ENCODE measurements at regions not wholly inside any gene's neighbourhood (a gene's known extent, or its start where the extent isn't known, plus 50 kb on each side); places are given as distances from the start of the nearest gene placed in this dataset.
A peak's percentile ranks its signal among the peaks of the same experiment; 100 is the strongest.

DNA sequence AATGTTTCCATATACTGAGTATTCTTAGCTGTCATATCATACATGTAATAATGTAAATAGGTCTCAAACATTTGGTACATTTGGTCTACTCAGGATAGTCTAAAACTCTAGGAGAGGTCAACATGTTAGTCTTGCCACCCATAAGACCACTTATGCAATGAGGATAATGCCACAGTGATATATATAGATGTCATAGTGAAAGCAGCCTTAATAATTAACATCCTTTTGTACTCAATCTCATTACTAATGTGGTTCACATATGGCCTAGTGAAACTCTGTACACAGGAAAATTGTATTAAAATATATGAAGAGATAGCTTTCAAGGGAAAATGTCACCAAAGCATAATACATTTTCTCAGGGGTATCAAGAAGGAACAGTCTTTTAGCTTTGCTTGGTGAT is 577.9 kb downstream of the TFAP2B start:
- TF ChIP-seq, protein P1, sequence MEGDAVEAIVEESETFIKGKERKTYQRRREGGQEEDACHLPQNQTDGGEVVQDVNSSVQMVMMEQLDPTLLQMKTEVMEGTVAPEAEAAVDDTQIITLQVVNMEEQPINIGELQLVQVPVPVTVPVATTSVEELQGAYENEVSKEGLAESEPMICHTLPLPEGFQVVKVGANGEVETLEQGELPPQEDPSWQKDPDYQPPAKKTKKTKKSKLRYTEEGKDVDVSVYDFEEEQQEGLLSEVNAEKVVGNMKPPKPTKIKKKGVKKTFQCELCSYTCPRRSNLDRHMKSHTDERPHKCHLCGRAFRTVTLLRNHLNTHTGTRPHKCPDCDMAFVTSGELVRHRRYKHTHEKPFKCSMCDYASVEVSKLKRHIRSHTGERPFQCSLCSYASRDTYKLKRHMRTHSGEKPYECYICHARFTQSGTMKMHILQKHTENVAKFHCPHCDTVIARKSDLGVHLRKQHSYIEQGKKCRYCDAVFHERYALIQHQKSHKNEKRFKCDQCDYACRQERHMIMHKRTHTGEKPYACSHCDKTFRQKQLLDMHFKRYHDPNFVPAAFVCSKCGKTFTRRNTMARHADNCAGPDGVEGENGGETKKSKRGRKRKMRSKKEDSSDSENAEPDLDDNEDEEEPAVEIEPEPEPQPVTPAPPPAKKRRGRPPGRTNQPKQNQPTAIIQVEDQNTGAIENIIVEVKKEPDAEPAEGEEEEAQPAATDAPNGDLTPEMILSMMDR (IDR thresholded peaks at IDR 0.05; ENCODE audit: insufficient read depth, low read length, poor library complexity, severe bottlenecking), result no peak
- no peak for TF ChIP-seq EZH2phosphoT487 (conservative IDR thresholded peaks at IDR 0.05; ENCODE audit: low read length)

GRCh38 chr6:51398064-51398705 is 579.5 kb downstream of the TFAP2B start:
- H3K27me3 ChIP-seq (ENCODE audit: low read length), result no peaks in the 10 kb centered on the region
- H4K20me1 ChIP-seq (ENCODE audit: low read depth, low read length), result no peaks in the 10 kb centered on the region
- H3K9me2 ChIP-seq (replicated peaks; ENCODE audit: insufficient read depth, low read length), result no peaks in the 10 kb centered on the region
- H3K4me2 ChIP-seq (ENCODE audit: low read depth, low read length, poor library complexity, severe bottlenecking), result no peak overlapping the region
- H2AFZ ChIP-seq (ENCODE audit: low read depth, low read length, severe bottlenecking), result no peak overlapping the region
- H3K4me3 ChIP-seq (ENCODE audit: insufficient read depth, low read length, poor library complexity, severe bottlenecking), result no peak overlapping the region
- no peaks in the 10 kb centered on the region for H3K36me3 ChIP-seq (ENCODE audit: low read length)
- H3K9me3 ChIP-seq (ENCODE audit: insufficient read depth, low read length), result no peaks in the 10 kb centered on the region
- H3K27ac ChIP-seq (ENCODE audit: low read depth, low read length), result no peak overlapping the region
- H3K9ac ChIP-seq (ENCODE audit: low read length), result no peak overlapping the region
- H3F3A ChIP-seq (ENCODE audit: insufficient read depth), result no peaks in the 10 kb centered on the region
- H3K79me2 ChIP-seq (ENCODE audit: insufficient read depth, low read length), result no peaks in the 10 kb centered on the region
- no peak for TF ChIP-seq EZH2phosphoT487 (conservative IDR thresholded peaks at IDR 0.05; ENCODE audit: low read length)
- TF ChIP-seq, protein P1 (IDR thresholded peaks at IDR 0.05; ENCODE audit: insufficient read depth, low read length, poor library complexity, severe bottlenecking), result no peak

More for the DNA sequence above, 577.9 kb downstream of the TFAP2B start:
- no peak overlapping the region for H3K27ac ChIP-seq (ENCODE audit: low read depth, low read length)
- H4K20me1 ChIP-seq (ENCODE audit: low read depth, low read length), result no peaks in the 10 kb centered on the region
- H3K9me2 ChIP-seq (replicated peaks; ENCODE audit: insufficient read depth, low read length), result no peaks in the 10 kb centered on the region
- no peak overlapping the region for H3K4me3 ChIP-seq (ENCODE audit: insufficient read depth, low read length, poor library complexity, severe bottlenecking)
- H2AFZ ChIP-seq (ENCODE audit: low read depth, low read length, severe bottlenecking), result no peak overlapping the region
- H3K36me3 ChIP-seq (ENCODE audit: low read length), result no peaks in the 10 kb centered on the region
- no peaks in the 10 kb centered on the region for H3K9me3 ChIP-seq (ENCODE audit: insufficient read depth, low read length)
- no peak overlapping the region for H3K9ac ChIP-seq (ENCODE audit: low read length)
- H3K27me3 ChIP-seq (ENCODE audit: low read length), result no peaks in the 10 kb centered on the region
- no peaks in the 10 kb centered on the region for H3F3A ChIP-seq (ENCODE audit: insufficient read depth)
- no peaks in the 10 kb centered on the region for H3K79me2 ChIP-seq (ENCODE audit: insufficient read depth, low read length)
- H3K4me2 ChIP-seq (ENCODE audit: low read depth, low read length, poor library complexity, severe bottlenecking), result no peak overlapping the region

GRCh38 chr6:51398793-51399192 is 580.1 kb downstream of the TFAP2B start:
- Histone ChIP-seq H3F3A (ENCODE audit: insufficient read depth) (no peaks in the 10 kb centered on the region), H4K20me1 (ENCODE audit: low read depth, low read length) (no peaks in the 10 kb centered on the region), H3K36me3 (ENCODE audit: low read length) (no peaks in the 10 kb centered on the region), H3K27ac (ENCODE audit: low read depth, low read length) (no peak overlapping the region), H2AFZ (ENCODE audit: low read depth, low read length, severe bottlenecking) (no peak overlapping the region), H3K79me2 (ENCODE audit: insufficient read depth, low read length) (no peaks in the 10 kb centered on the region), H3K9me2 (replicated peaks; ENCODE audit: insufficient read depth, low read length) (no peaks in the 10 kb centered on the region), H3K9ac (ENCODE audit: low read length) (no peak overlapping the region), H3K4me3 (ENCODE audit: insufficient read depth, low read length, poor library complexity, severe bottlenecking) (no peak overlapping the region), H3K9me3 (ENCODE audit: insufficient read depth, low read length) (no peaks in the 10 kb centered on the region), H3K27me3 (ENCODE audit: low read length) (no peaks in the 10 kb centered on the region), H3K4me2 (ENCODE audit: low read depth, low read length, poor library complexity, severe bottlenecking) (no peak overlapping the region)
- TF ChIP-seq, protein P1 (IDR thresholded peaks at IDR 0.05; ENCODE audit: insufficient read depth, low read length, poor library complexity, severe bottlenecking), result peak; percentile 40
- no peak for TF ChIP-seq EZH2phosphoT487 (conservative IDR thresholded peaks at IDR 0.05; ENCODE audit: low read length)
